KMS-11 (cell line): ENCODE measurements at regions not wholly inside any gene's neighbourhood (a gene's known extent, or its start where the extent isn't known, plus 50 kb on each side); places are given as distances from the start of the nearest gene placed in this dataset.
"Not testable (repeated sequence)": the region's sequence is repeated elsewhere in the genome, so short reads cannot be mapped to it uniquely, and the experiment has no call there.

Source experiments
- H2AFZ ChIP-seq: fragments of 200-600 bp; sonication (generic); 2 replicates; pipeline ENCODE4 v1.6.1; 2016; ENCODE audit warnings: antibody characterized with exemption, mixed run types, low read depth
- H3K27ac ChIP-seq: fragments of 200-600 bp; sonication (generic); 2 replicates; pipeline ENCODE4 v1.6.1; 2016; ENCODE audit warnings: mild to moderate bottlenecking, mixed run types
- H3K27me3 ChIP-seq: fragments of 200-600 bp; sonication (generic); 2 replicates; pipeline ENCODE4 v1.6.1; 2017; ENCODE audit warnings: mild to moderate bottlenecking, low read depth, mixed run types, moderate library complexity; ENCODE audit not compliant: insufficient read depth
- H3K36me3 ChIP-seq: fragments of 200-600 bp; sonication (generic); 2 replicates; pipeline ENCODE4 v1.6.1; 2017; ENCODE audit warnings: mild to moderate bottlenecking, mixed run types; ENCODE audit not compliant: insufficient read depth
- H3K4me1 ChIP-seq: fragments of 200-600 bp; sonication (generic); 2 replicates; pipeline ENCODE4 v1.6.1; 2016; ENCODE audit warnings: mild to moderate bottlenecking, low read depth, mixed run types; ENCODE audit not compliant: poor library complexity, severe bottlenecking
- H3K4me2 ChIP-seq: fragments of 200-600 bp; sonication (generic); 2 replicates; pipeline ENCODE4 v1.7.0; 2016; ENCODE audit warnings: mild to moderate bottlenecking, mixed run types
- H3K4me3 ChIP-seq: fragments of 200-600 bp; sonication (generic); IDR thresholded peaks from 2 replicates; pipeline ENCODE4 v1.6.1; 2017; ENCODE audit warnings: low read depth, low read length, mixed read lengths; ENCODE audit not compliant: insufficient read depth
- H3K79me2 ChIP-seq: fragments of 200-600 bp; sonication (generic); 2 replicates; pipeline ENCODE4 v1.6.1; 2016; ENCODE audit warnings: low read depth, mixed run types; ENCODE audit not compliant: insufficient read depth
- H3K9ac ChIP-seq: fragments of 200-600 bp; sonication (generic); 2 replicates; pipeline ENCODE4 v1.6.1; 2016; ENCODE audit warnings: mild to moderate bottlenecking, mixed run types
- H4K20me1 ChIP-seq: fragments of 200-600 bp; sonication (generic); 2 replicates; pipeline ENCODE4 v1.6.1; 2016; ENCODE audit warnings: mild to moderate bottlenecking, mixed run types; ENCODE audit not compliant: insufficient read depth
- CTCF ChIP-seq: fragments of 200-600 bp; sonication (generic); conservative IDR thresholded peaks from 2 replicates; pipeline ENCODE4 v1.6.1; 2017; ENCODE audit warnings: low read depth, mild to moderate bottlenecking, antibody characterized with exemption, low read length, moderate library complexity, mixed read lengths

- no peak for TF ChIP-seq CTCF
- Histone ChIP-seq H3K4me2 (no peak overlapping the region), H3K4me3 (no peak overlapping the region), H3K4me1 (peaks cover 2% of the 10 kb centered on the region), H3K27ac (no peak overlapping the region), H3K36me3 (no peaks in the 10 kb centered on the region), H2AFZ (no peak overlapping the region), H3K9ac (no peak overlapping the region), H4K20me1 (no peaks in the 10 kb centered on the region), H3K79me2 (no peaks in the 10 kb centered on the region), H3K27me3 (no peaks in the 10 kb centered on the region)
These were observed 146.2 kb upstream of the NEDD9 start for GRCh38 chr6:11378639-11379038.

- TF ChIP-seq CTCF, result no peak
- Histone ChIP-seq H3K4me1 (no peaks in the 10 kb centered on the region), H3K27me3 (no peaks in the 10 kb centered on the region), H3K4me3 (no peak overlapping the region), H3K79me2 (no peaks in the 10 kb centered on the region), H3K4me2 (no peak overlapping the region), H4K20me1 (no peaks in the 10 kb centered on the region), H2AFZ (no peak overlapping the region), H3K36me3 (no peaks in the 10 kb centered on the region), H3K9ac (no peak overlapping the region), H3K27ac (no peak overlapping the region)
These were observed 141.9 kb upstream of the NEDD9 start for GRCh38 chr6:11374036-11375010.

GRCh38 chr6:11373208-11373607 is 140.7 kb upstream of the NEDD9 start:
- no peak overlapping the region for H3K4me2 ChIP-seq
- no peak overlapping the region for H3K9ac ChIP-seq
- no peak for TF ChIP-seq CTCF
- no peak overlapping the region for H2AFZ ChIP-seq
- H3K4me3 ChIP-seq, result no peak overlapping the region
- no peaks in the 10 kb centered on the region for H3K4me1 ChIP-seq
- no peaks in the 10 kb centered on the region for H4K20me1 ChIP-seq
- no peaks in the 10 kb centered on the region for H3K79me2 ChIP-seq
- H3K36me3 ChIP-seq, result no peaks in the 10 kb centered on the region
- no peaks in the 10 kb centered on the region for H3K27me3 ChIP-seq
- no peak overlapping the region for H3K27ac ChIP-seq

- not testable (repeated sequence) for H3K4me3 ChIP-seq, H3K9ac ChIP-seq, H3K36me3 ChIP-seq, H3K27ac ChIP-seq, H4K20me1 ChIP-seq, H3K27me3 ChIP-seq, H3K79me2 ChIP-seq, H3K4me1 ChIP-seq, H2AFZ ChIP-seq, H3K4me2 ChIP-seq
These were observed 139.8 kb upstream of the NEDD9 start for GRCh38 chr6:11372186-11372790.
